Esophagus squamous epithelium (tissue), 5 donors: ENCODE measurements at regions not wholly inside any gene's neighbourhood (a gene's known extent, or its start where the extent isn't known, plus 50 kb on each side); places are given as distances from the start of the nearest gene placed in this dataset.

Experiments
- DNase-seq: peaks from one replicate; lab custom pipeline; 2025; lab: John Stamatoyannopoulos, UW
- H3K27ac ChIP-seq, 4 donors: fragments of 200-600 bp; sonication (generic); one replicate each; pipeline ENCODE4 v1.5.1; 2016 to 2019; ENCODE audit warnings: mild to moderate bottlenecking in 1 of 4
- H3K27me3 ChIP-seq, 4 donors: fragments of 200-600 bp; sonication (generic); 1 replicate in 3 of 4; 2 replicates in 1 of 4; pipeline versions ENCODE4 v1.5.1 to v1.6.0; 2017 to 2021; ENCODE audit warnings: antibody characterized with exemption in 1 of 4
- H3K36me3 ChIP-seq, 3 donors: fragments of 200-600 bp; sonication (generic); one replicate each; pipeline ENCODE4 v1.5.1; 2016 to 2019
- H3K4me1 ChIP-seq, 3 donors: fragments of 200-600 bp; sonication (generic); one replicate each; pipeline ENCODE4 v1.5.1; 2017 to 2019
- H3K4me3 ChIP-seq, 4 donors: fragments of 200-600 bp; sonication (generic); 1 replicate in 3 of 4; 2 replicates in 1 of 4; pipeline ENCODE4 v1.5.1; 2016 to 2019; ENCODE audit warnings: mild to moderate bottlenecking in 2 of 4, moderate library complexity in 1 of 4
- H3K9me3 ChIP-seq, 3 donors: fragments of 200-600 bp; sonication (generic); one replicate each; pipeline ENCODE4 v1.5.1; 2016 to 2019
- CTCF ChIP-seq, 6 experiments: fragments of 450-650 bp in 4 of 6; fragments of 200-600 bp in 2 of 6; sonication (generic) in 2 of 6; IDR thresholded peaks; one replicate each; pipeline ENCODE4 v1.5.1; 2016 to 2019; ENCODE audit warnings: antibody characterized with exemption in 6 of 6, mild to moderate bottlenecking in 4 of 6, moderate library complexity in 4 of 6
- POLR2A ChIP-seq, 4 donors: fragments of 450-650 bp; IDR thresholded peaks; one replicate each; pipeline ENCODE4 v1.6.1; 2017; ENCODE audit warnings: antibody characterized with exemption in 4 of 4, mild to moderate bottlenecking in 4 of 4, moderate library complexity in 3 of 4
- WGBS, 2 donors: methylation state at CpG; one replicate each; pipeline ENCODE4 v1.1.5; 2018; 5-methylcytosine and 5-hydroxymethylcytosine counted together
- intact Hi-C: fragments of 100-400 bp; cut with DNase I; formaldehyde crosslinking; loops from one replicate; pipeline ENCODE4 v1.15.0; 2022
- donor health status: DM: yes; HTN: yes; CAD: no.

DNA sequence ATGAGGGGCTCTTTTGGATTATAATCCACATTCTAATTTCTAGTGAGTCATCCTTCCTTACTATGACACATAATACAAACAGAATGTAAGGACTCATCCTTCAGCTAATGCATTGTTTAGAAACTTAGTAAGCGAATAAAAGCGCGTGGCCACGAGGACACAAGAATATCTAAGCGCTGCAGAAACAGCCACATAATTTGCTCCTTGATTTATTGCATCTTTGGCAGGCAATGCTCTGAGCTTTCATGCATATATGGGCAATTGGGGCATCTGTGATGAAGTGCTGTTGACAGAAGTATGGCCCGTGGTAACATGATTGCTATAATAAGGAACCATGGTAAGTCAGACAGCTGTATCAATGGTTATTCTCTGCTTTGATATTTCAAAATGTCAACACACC, 191.3 kb upstream of the ZNF385D start:
- H3K9me3 ChIP-seq: no peaks in the 10 kb centered on the region
- no peaks in the 10 kb centered on the region for H3K36me3 ChIP-seq
- intact Hi-C loops: no loop called here
- H3K27me3 ChIP-seq: no peaks in the 10 kb centered on the region
- no peak overlapping the region for H3K4me3 ChIP-seq
- no peak for DNase-seq
- no peak overlapping the region for H3K27ac ChIP-seq
- no peaks in the 10 kb centered on the region for H3K4me1 ChIP-seq
- TF ChIP-seq CTCF (IDR thresholded peaks at IDR 0.05) (no peak), POLR2A (IDR thresholded peaks at IDR 0.05) (no peak)
- 59 to 64% methylated on average over 6 of the region's 6 CpGs for WGBS, 2 donors

DNA sequence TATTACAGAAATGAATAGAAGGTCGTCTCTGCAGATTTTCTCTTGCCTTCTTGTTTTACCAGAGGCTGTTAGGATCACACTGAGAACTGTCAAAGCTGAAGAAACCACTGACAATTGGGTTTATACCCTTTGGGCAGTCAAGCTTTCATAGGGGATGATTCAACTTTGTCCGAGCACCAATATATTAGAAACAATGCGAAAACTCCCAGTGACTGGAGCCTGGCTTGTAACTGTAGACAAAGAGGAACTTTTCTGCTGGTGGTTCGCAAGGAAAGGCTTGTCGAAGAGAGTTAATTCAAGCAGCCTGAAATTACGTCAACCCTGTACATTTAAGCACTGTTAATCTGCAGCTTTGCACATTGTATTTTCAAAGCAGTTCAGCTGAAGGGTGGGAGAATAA, 193.2 kb upstream of the ZNF385D start:
- Histone ChIP-seq H3K9me3 (no peaks in the 10 kb centered on the region), H3K4me1 (no peaks in the 10 kb centered on the region), H3K27me3 (no peaks in the 10 kb centered on the region), H3K36me3 (no peaks in the 10 kb centered on the region), H3K27ac (no peak overlapping the region), H3K4me3 (no peak overlapping the region)
- 51 to 70% methylated on average over 6 of the region's 6 CpGs for WGBS, 2 donors
- TF ChIP-seq CTCF (IDR thresholded peaks at IDR 0.05): no peak
- intact Hi-C loops: no loop called here
- DNase-seq: no peak

GRCh38 chr3:21952856-21953255, 201.8 kb upstream of the ZNF385D start:
- WGBS, 2 donors: 54 to 67% methylated on average over 3 of the region's 3 CpGs
- DNase-seq: no peak
- Histone ChIP-seq H3K4me1 (no peaks in the 10 kb centered on the region), H3K27me3 (no peaks in the 10 kb centered on the region), H3K36me3 (no peaks in the 10 kb centered on the region), H3K27ac (no peak overlapping the region), H3K9me3 (no peaks in the 10 kb centered on the region), H3K4me3 (no peak overlapping the region)
- TF ChIP-seq CTCF (IDR thresholded peaks at IDR 0.05): no peak
- TF ChIP-seq POLR2A (IDR thresholded peaks at IDR 0.05): no peak
- intact Hi-C loops: no loop called here

DNA sequence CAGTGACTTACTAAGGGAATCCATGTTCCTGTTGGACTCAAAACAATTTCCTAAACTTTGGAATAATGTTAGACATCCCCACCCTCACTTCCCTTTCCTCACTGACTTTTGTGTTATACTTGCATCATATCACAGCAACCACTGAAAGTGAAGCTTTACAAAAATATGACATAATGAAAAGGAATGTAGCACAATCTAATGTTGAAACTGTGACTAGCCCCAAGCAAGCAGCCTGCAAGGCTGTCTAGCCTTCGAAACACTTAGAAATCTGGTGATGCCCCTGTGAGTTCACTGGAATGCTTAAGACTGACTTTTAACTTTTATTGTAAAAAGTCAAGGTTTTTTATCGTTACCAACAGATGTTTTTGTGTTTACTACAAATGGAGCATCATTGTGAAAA, 203.7 kb upstream of the ZNF385D start:
- no peaks in the 10 kb centered on the region for H3K36me3 ChIP-seq
- H3K9me3 ChIP-seq: no peaks in the 10 kb centered on the region
- WGBS, 2 donors: 44 to 61% methylated on average over 2 of the region's 2 CpGs
- no peaks in the 10 kb centered on the region for H3K4me1 ChIP-seq
- no peak overlapping the region for H3K4me3 ChIP-seq
- TF ChIP-seq CTCF (IDR thresholded peaks at IDR 0.05) (no peak), POLR2A (IDR thresholded peaks at IDR 0.05) (no peak)
- intact Hi-C loops: no loop called here
- DNase-seq: no peak
- H3K27ac ChIP-seq: no peak overlapping the region
- no peaks in the 10 kb centered on the region for H3K27me3 ChIP-seq

DNA sequence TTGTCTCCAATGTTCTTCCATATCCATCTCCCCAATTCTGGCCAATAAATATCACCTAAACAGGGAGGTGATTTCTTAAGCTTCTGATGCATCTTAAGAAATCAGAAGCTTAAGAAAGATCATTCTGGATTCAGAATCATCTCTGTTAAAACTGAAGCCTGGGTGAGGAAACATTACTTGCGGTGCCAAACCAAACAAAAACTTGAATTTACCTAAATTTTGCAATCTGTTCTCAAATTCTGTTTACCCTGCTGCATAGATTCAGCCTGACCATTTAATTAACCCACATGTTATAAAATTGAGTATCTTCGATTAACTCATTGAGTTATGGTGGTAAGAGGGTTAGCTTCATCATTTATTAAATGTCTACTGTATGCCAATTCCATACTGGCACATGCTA, 204.4 kb upstream of the ZNF385D start:
- H3K4me1 ChIP-seq: no peaks in the 10 kb centered on the region
- 65 to 74% methylated on average over 2 of the region's 2 CpGs for WGBS, 2 donors
- no peaks in the 10 kb centered on the region for H3K27me3 ChIP-seq
- intact Hi-C loops: no loop called here
- DNase-seq: no peak
- no peak overlapping the region for H3K4me3 ChIP-seq
- no peaks in the 10 kb centered on the region for H3K36me3 ChIP-seq
- TF ChIP-seq CTCF (IDR thresholded peaks at IDR 0.05) (no peak), POLR2A (IDR thresholded peaks at IDR 0.05) (no peak)
- no peak overlapping the region for H3K27ac ChIP-seq
- H3K9me3 ChIP-seq: no peaks in the 10 kb centered on the region
